Mammary epithelial cell (primary cell): ENCODE measurements at regions not wholly inside any gene's neighbourhood (a gene's known extent, or its start where the extent isn't known, plus 50 kb on each side); places are given as distances from the start of the nearest gene placed in this dataset.

ENCODE experiments used
- CTCF ChIP-seq, 2 donors: IDR thresholded peaks in 1 of 2; conservative IDR thresholded peaks in 1 of 2; 2 replicates each; pipeline ENCODE4 v1.5.1; 2011 to 2012; ENCODE audit warnings: inconsistent platforms in 2 of 2, low read length in 2 of 2, mild to moderate bottlenecking in 2 of 2, control low read depth in 1 of 2, low read depth in 1 of 2; ENCODE audit not compliant: insufficient read depth in 1 of 2; ENCODE audit errors: extremely low read depth in 1 of 2
- EZH2 ChIP-seq: IDR thresholded peaks from 2 replicates; pipeline ENCODE4 v1.6.1; 2012; ENCODE audit warnings: low read length, inconsistent platforms, borderline replicate concordance

- TF ChIP-seq EZH2, result no peak
- TF ChIP-seq CTCF (conservative IDR thresholded peaks at IDR 0.05 in 1 of 2, IDR thresholded peaks at IDR 0.05 in 1 of 2; ENCODE audit: extremely low read depth in 1 of 2, insufficient read depth in 1 of 2, low read depth in 1 of 2, low read length in 2 of 2), result no peak
Measured at GRCh38 chr3:79917561-79917960, 149.8 kb upstream of the ROBO1 start.
